ENCODE measurements at regions not wholly inside any gene's neighbourhood (a gene's known extent, or its start where the extent isn't known, plus 50 kb on each side); places are given as distances from the start of the nearest gene placed in this dataset.

GRCh38 chr4:54861201-54861600 is 203.4 kb downstream of the KIT start:
- no peak for TF ChIP-seq CTCF (conservative IDR thresholded peaks at IDR 0.05; ENCODE audit: low read depth, low read length)
- no peak for DNase-seq (ENCODE audit: low read depth)
- H3K4me3 ChIP-seq (ENCODE audit: low read depth, low read length) = no peak overlapping the region

GRCh38 chr4:54855191-54855854 is 197.6 kb downstream of the KIT start:
- H3K4me3 ChIP-seq (ENCODE audit: low read depth, low read length) = no peak overlapping the region
- DNase-seq (ENCODE audit: low read depth) = no peak
- TF ChIP-seq CTCF (conservative IDR thresholded peaks at IDR 0.05; ENCODE audit: low read depth, low read length) = no peak

GRCh38 chr4:54852602-54853001 is 194.8 kb downstream of the KIT start:
- no peak for TF ChIP-seq CTCF (conservative IDR thresholded peaks at IDR 0.05; ENCODE audit: low read depth, low read length)
- no peak for DNase-seq (ENCODE audit: low read depth)
- no peak overlapping the region for H3K4me3 ChIP-seq (ENCODE audit: low read depth, low read length)

GRCh38 chr4:54852054-54852453 is 194.3 kb downstream of the KIT start:
- no peak overlapping the region for H3K4me3 ChIP-seq (ENCODE audit: low read depth, low read length)
- DNase-seq (ENCODE audit: low read depth) = no peak
- no peak for TF ChIP-seq CTCF (conservative IDR thresholded peaks at IDR 0.05; ENCODE audit: low read depth, low read length)

- H3K4me3 ChIP-seq (ENCODE audit: low read depth, low read length) = no peak overlapping the region
- no peak for TF ChIP-seq CTCF (conservative IDR thresholded peaks at IDR 0.05; ENCODE audit: low read depth, low read length)
- DNase-seq (ENCODE audit: low read depth) = no peak
Observed at GRCh38 chr4:54844911-54845310, 187.2 kb downstream of the KIT start.

GRCh38 chr4:54843946-54844345 is 186.2 kb downstream of the KIT start:
- no peak for DNase-seq (ENCODE audit: low read depth)
- TF ChIP-seq CTCF (conservative IDR thresholded peaks at IDR 0.05; ENCODE audit: low read depth, low read length) = no peak
- H3K4me3 ChIP-seq (ENCODE audit: low read depth, low read length) = no peak overlapping the region

GRCh38 chr4:54843106-54843505 is 185.3 kb downstream of the KIT start:
- H3K4me3 ChIP-seq (ENCODE audit: low read depth, low read length) = no peak overlapping the region
- DNase-seq (ENCODE audit: low read depth) = no peak
- TF ChIP-seq CTCF (conservative IDR thresholded peaks at IDR 0.05; ENCODE audit: low read depth, low read length) = no peak
